D721Med (cell line): ENCODE measurements at regions not wholly inside any gene's neighbourhood (a gene's known extent, or its start where the extent isn't known, plus 50 kb on each side); places are given as distances from the start of the nearest gene placed in this dataset.

Experiments
- DNase-seq: peaks from one replicate; pipeline ENCODE4 v3.0.0; 2011; ENCODE audit warnings: low spot score; ENCODE audit not compliant: insufficient read length
- FAIRE-seq: peaks from 2 replicates; lab custom pipeline; 2011; peaks lifted over from hg19 to GRCh38; lab: Jason Lieb, UNC
- CTCF ChIP-seq: IDR thresholded peaks from 2 replicates; pipeline ENCODE4 v1.5.1; 2012; ENCODE audit warnings: mild to moderate bottlenecking, control low read depth; ENCODE audit not compliant: insufficient read depth; ENCODE audit errors: missing control alignments

GRCh38 chr9:88646539-88647300, 111.7 kb downstream of the NXNL2 start:
- no peak for DNase-seq
- no peak for FAIRE-seq
- no peak for TF ChIP-seq CTCF

GRCh38 chr9:88651682-88652633, 117.0 kb downstream of the NXNL2 start:
- DNase-seq, result no peak
- no peak for FAIRE-seq
- no peak for TF ChIP-seq CTCF

GRCh38 chr9:88652876-88653275, 117.9 kb downstream of the NXNL2 start:
- DNase-seq, result no peak
- no peak for TF ChIP-seq CTCF

GRCh38 chr9:88653406-88653805, 118.4 kb downstream of the NXNL2 start:
- DNase-seq (no peak), FAIRE-seq (no peak)
- no peak for TF ChIP-seq CTCF

More at GRCh38 chr9:88652876-88653275, 117.9 kb downstream of the NXNL2 start:
- FAIRE-seq, result no peak

- TF ChIP-seq CTCF, result no peak
- DNase-seq, result no peak
- no peak for FAIRE-seq
These were observed 118.9 kb downstream of the NXNL2 start for GRCh38 chr9:88653911-88654310.

- FAIRE-seq (no peak), DNase-seq (no peak)
These were observed 122.9 kb downstream of the NXNL2 start for GRCh38 chr9:88657893-88658292.

More at GRCh38 chr9:88657893-88658292, 122.9 kb downstream of the NXNL2 start:
- no peak for TF ChIP-seq CTCF
